ENCODE measurements at regions not wholly inside any gene's neighbourhood (a gene's known extent, or its start where the extent isn't known, plus 50 kb on each side); places are given as distances from the start of the nearest gene placed in this dataset.

DNA sequence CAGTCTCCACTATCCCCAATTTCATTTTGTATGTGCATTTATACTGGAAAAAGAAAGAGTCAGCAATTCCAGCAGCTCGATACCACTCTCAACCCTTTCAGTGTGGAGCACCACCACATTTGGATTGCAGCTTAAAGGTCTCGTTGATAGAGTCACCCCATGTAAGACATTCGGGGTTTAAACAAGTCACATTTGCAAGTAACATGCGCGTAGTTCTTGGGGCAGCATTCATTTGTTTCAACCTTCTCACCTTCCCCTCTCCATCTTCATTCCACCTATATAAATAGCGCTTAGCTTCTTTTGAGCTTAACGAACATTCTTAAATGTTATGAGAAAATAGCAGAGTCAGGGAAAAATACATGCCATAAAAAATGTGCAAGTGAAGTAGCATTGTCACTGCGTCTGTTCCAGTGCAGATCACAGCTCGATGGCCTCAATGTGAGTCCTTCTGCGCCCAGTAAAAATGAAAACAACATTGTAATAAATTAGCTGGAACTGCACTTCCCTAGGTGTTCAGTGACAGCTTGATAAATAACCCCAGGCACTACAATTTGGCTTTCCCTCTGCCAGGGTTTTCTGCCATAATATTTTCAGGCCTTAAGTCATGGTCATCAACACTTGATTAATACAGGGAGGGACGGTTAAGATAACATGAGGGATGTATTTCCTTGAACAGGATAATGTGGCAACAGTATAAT is 737.8 kb upstream of the NRSN1 start:
- TF ChIP-seq, protein P1, sequence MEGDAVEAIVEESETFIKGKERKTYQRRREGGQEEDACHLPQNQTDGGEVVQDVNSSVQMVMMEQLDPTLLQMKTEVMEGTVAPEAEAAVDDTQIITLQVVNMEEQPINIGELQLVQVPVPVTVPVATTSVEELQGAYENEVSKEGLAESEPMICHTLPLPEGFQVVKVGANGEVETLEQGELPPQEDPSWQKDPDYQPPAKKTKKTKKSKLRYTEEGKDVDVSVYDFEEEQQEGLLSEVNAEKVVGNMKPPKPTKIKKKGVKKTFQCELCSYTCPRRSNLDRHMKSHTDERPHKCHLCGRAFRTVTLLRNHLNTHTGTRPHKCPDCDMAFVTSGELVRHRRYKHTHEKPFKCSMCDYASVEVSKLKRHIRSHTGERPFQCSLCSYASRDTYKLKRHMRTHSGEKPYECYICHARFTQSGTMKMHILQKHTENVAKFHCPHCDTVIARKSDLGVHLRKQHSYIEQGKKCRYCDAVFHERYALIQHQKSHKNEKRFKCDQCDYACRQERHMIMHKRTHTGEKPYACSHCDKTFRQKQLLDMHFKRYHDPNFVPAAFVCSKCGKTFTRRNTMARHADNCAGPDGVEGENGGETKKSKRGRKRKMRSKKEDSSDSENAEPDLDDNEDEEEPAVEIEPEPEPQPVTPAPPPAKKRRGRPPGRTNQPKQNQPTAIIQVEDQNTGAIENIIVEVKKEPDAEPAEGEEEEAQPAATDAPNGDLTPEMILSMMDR (IDR thresholded peaks at IDR 0.05): no peak
- no peak for TF ChIP-seq POLR2A (IDR thresholded peaks at IDR 0.05)

Data from thyroid gland (tissue), 4 donors.